GM18508 (cell line): ENCODE measurements at regions not wholly inside any gene's neighbourhood (a gene's known extent, or its start where the extent isn't known, plus 50 kb on each side); places are given as distances from the start of the nearest gene placed in this dataset.

Source experiments
- ATAC-seq: cut with Tn5 transposase; IDR thresholded peaks from one replicate; pipeline ENCODE4 v1.9.1; 2021; ENCODE audit warnings: moderate number of reproducible peaks; ENCODE audit not compliant: insufficient read depth, unreplicated experiment

GRCh38 chr10:9707216-9707615 lies 1310.5 kb upstream of the CELF2 start:
- ATAC-seq, result no peak

GRCh38 chr10:9709849-9710248 lies 1307.8 kb upstream of the CELF2 start:
- ATAC-seq, result no peak

- no peak for ATAC-seq
Observed at GRCh38 chr10:9712393-9712792, 1305.3 kb upstream of the CELF2 start.

GRCh38 chr10:9719246-9719645 lies 1298.4 kb upstream of the CELF2 start:
- no peak for ATAC-seq

GRCh38 chr10:9733766-9734165 lies 1283.9 kb upstream of the CELF2 start:
- no peak for ATAC-seq

- ATAC-seq, result no peak
Observed at GRCh38 chr10:9734218-9734617, 1283.5 kb upstream of the CELF2 start.

GRCh38 chr10:9735731-9736130 lies 1281.9 kb upstream of the CELF2 start:
- ATAC-seq, result no peak

- no peak for ATAC-seq
Observed at GRCh38 chr10:9743639-9744038, 1274.0 kb upstream of the CELF2 start.

GRCh38 chr10:9745158-9745557 lies 1272.5 kb upstream of the CELF2 start:
- no peak for ATAC-seq

GRCh38 chr10:9757176-9757575 lies 1260.5 kb upstream of the CELF2 start:
- ATAC-seq, result no peak

GRCh38 chr10:9759596-9759995 lies 1258.1 kb upstream of the CELF2 start:
- ATAC-seq, result no peak

GRCh38 chr10:9762966-9763656 lies 1254.6 kb upstream of the CELF2 start:
- no peak for ATAC-seq

GRCh38 chr10:9766762-9767161 lies 1250.9 kb upstream of the CELF2 start:
- ATAC-seq, result no peak

GRCh38 chr10:9781666-9782065 lies 1236.0 kb upstream of the CELF2 start:
- no peak for ATAC-seq

GRCh38 chr10:9786101-9786500 lies 1231.6 kb upstream of the CELF2 start:
- ATAC-seq, result no peak

- ATAC-seq, result no peak
Observed at GRCh38 chr10:9786576-9786975, 1231.1 kb upstream of the CELF2 start.

GRCh38 chr10:9789996-9790395 lies 1227.7 kb upstream of the CELF2 start:
- ATAC-seq, result no peak

- ATAC-seq, result no peak
Observed at GRCh38 chr10:9792181-9792580, 1225.5 kb upstream of the CELF2 start.

GRCh38 chr10:9796564-9796963 lies 1221.1 kb upstream of the CELF2 start:
- ATAC-seq, result no peak

- ATAC-seq, result no peak
Observed at GRCh38 chr10:9800011-9800410, 1217.7 kb upstream of the CELF2 start.

- no peak for ATAC-seq
Observed at GRCh38 chr10:9800571-9800970, 1217.1 kb upstream of the CELF2 start.

- ATAC-seq, result no peak
Observed at GRCh38 chr10:9807846-9808245, 1209.8 kb upstream of the CELF2 start.

GRCh38 chr10:9811601-9812000 lies 1206.1 kb upstream of the CELF2 start:
- ATAC-seq, result no peak
